B cell (primary cell): ENCODE measurements at regions not wholly inside any gene's neighbourhood (a gene's known extent, or its start where the extent isn't known, plus 50 kb on each side); places are given as distances from the start of the nearest gene placed in this dataset.

Experiments used
- ATAC-seq: fragments of 200-7000 bp; cut with Tn5 transposase; one replicate; pipeline ENCODE4 v1.10.0; 2021; ENCODE audit warnings: low read depth, mild to moderate bottlenecking, moderate number of reproducible peaks, moderate library complexity
- CTCF ChIA-PET: fragments of 350-600 bp; sonication (Branson Sonifier 250); formaldehyde crosslinking; loops from one replicate; lab custom pipeline; 2021; ENCODE audit warnings: antibody characterized with exemption, inconsistent platforms; lab: Charles Lee
- POLR2A ChIA-PET: fragments of 350-600 bp; sonication (Branson Sonifier 250); formaldehyde crosslinking; loops from one replicate; lab custom pipeline; 2021; ENCODE audit warnings: antibody characterized with exemption; lab: Charles Lee
- DNase-seq: peaks from one replicate; pipeline ENCODE4 v3.0.0; 2013
- H2AFZ ChIP-seq: 2 replicates; pipeline ENCODE4 v1.6.1; 2012; ENCODE audit warnings: mild to moderate bottlenecking, low read depth, low read length; ENCODE audit not compliant: insufficient read depth, poor library complexity, severe bottlenecking
- H3K27ac ChIP-seq, 2 donors: 1 replicate in 1 of 2; 2 replicates in 1 of 2; pipeline ENCODE4 v1.5.1; 2012 to 2013; ENCODE audit warnings: low read length in 2 of 2, mild to moderate bottlenecking in 2 of 2, moderate library complexity in 1 of 2
- H3K27me3 ChIP-seq, 4 experiments: fragments of 200-600 bp in 1 of 4; sonication (generic) in 1 of 4; replicated peaks in 1 of 4; 1 replicate in 2 of 4; 2 replicates in 2 of 4; pipeline versions ENCODE4 v1.6.1 to v1.7.0; 2013 to 2016; ENCODE audit warnings: low read length in 3 of 4, mild to moderate bottlenecking in 2 of 4, mixed read lengths in 1 of 4, moderate library complexity in 1 of 4; ENCODE audit not compliant: insufficient read depth in 4 of 4, control insufficient read depth in 3 of 4; ENCODE audit errors: control extremely low read depth in 1 of 4
- H3K36me3 ChIP-seq, 2 experiments: replicated peaks in 1 of 2; 1 replicate in 1 of 2; 2 replicates in 1 of 2; pipeline versions ENCODE4 v1.6.1 to v1.7.1; 2013; ENCODE audit warnings: low read length in 1 of 2; ENCODE audit not compliant: insufficient read depth in 2 of 2, control insufficient read depth in 1 of 2; ENCODE audit errors: control extremely low read depth in 1 of 2, extremely low read depth in 1 of 2
- H3K4me1 ChIP-seq, 2 donors: fragments of 200-600 bp in 1 of 2; sonication (generic) in 1 of 2; 1 replicate in 1 of 2; 2 replicates in 1 of 2; pipeline versions ENCODE4 v1.5.1 to v1.6.1; 2013 to 2017; ENCODE audit warnings: low read length in 2 of 2; ENCODE audit not compliant: control insufficient read depth in 2 of 2, insufficient read depth in 2 of 2
- H3K4me2 ChIP-seq: replicated peaks from 2 replicates; pipeline ENCODE3; 2012; ENCODE audit warnings: mild to moderate bottlenecking, low read depth, low read length; ENCODE audit not compliant: poor library complexity, severe bottlenecking
- H3K4me3 ChIP-seq, 5 experiments: fragments of 200-600 bp in 1 of 5; sonication (generic) in 1 of 5; 1 replicate in 3 of 5; 2 replicates in 2 of 5; pipeline versions ENCODE4 v1.5.1 to v1.7.0; 2011 to 2016; ENCODE audit warnings: low read length in 4 of 5, mild to moderate bottlenecking in 4 of 5, low read depth in 2 of 5, control low read depth in 1 of 5, moderate library complexity in 1 of 5; ENCODE audit not compliant: insufficient read depth in 1 of 5; ENCODE audit errors: control extremely low read depth in 1 of 5, extremely low read depth in 1 of 5
- H3K79me2 ChIP-seq: fragments of 200-600 bp; sonication (generic); one replicate; pipeline ENCODE4 v1.6.0; 2016; ENCODE audit warnings: low read length; ENCODE audit not compliant: control insufficient read depth, insufficient read depth
- H3K9ac ChIP-seq: fragments of 200-600 bp; sonication (generic); 2 replicates; pipeline ENCODE4 v1.6.1; 2017; ENCODE audit warnings: mild to moderate bottlenecking, low read length, moderate library complexity
- H3K9me3 ChIP-seq, 3 donors: one replicate each; pipeline versions ENCODE4 v1.6.1 to v1.7.1; 2013; ENCODE audit warnings: low read length in 2 of 3; ENCODE audit not compliant: control insufficient read depth in 2 of 3, insufficient read depth in 1 of 3; ENCODE audit errors: control extremely low read depth in 1 of 3
- H4K20me1 ChIP-seq: 2 replicates; pipeline ENCODE4 v1.6.0; 2012; ENCODE audit warnings: mild to moderate bottlenecking, low read length; ENCODE audit not compliant: insufficient read depth, control insufficient read depth, poor library complexity, severe bottlenecking
- H3K27ac Mint-ChIP-seq: one replicate; pipeline ENCODE4 v1.8.0; 2021; ENCODE audit warnings: mixed read lengths
- H3K27me3 Mint-ChIP-seq: one replicate; pipeline ENCODE4 v1.8.0; 2021; ENCODE audit warnings: mixed read lengths
- H3K4me1 Mint-ChIP-seq: one replicate; pipeline ENCODE4 v1.8.0; 2021; ENCODE audit warnings: mixed read lengths
- H3K4me3 Mint-ChIP-seq: one replicate; pipeline ENCODE4 v1.8.0; 2021; ENCODE audit warnings: mixed read lengths
- H3K9me3 Mint-ChIP-seq: one replicate; pipeline ENCODE4 v1.8.0; 2022; ENCODE audit warnings: mixed read lengths; ENCODE audit not compliant: insufficient read depth
- CTCF ChIP-seq: fragments of 200-600 bp; IDR thresholded peaks from one replicate; pipeline ENCODE4 v1.8.0; 2022; ENCODE audit warnings: antibody characterized with exemption, mild to moderate bottlenecking
- EZH2 ChIP-seq: IDR thresholded peaks from 2 replicates; pipeline ENCODE4 v1.6.1; 2012; ENCODE audit warnings: borderline replicate concordance, low read depth, mild to moderate bottlenecking, moderate library complexity, low read length; ENCODE audit not compliant: insufficient read depth, poor library complexity, severe bottlenecking
- WGBS: methylation state at CpG from one replicate; pipeline ENCODE4 v1.1.5; 2013; ENCODE audit warnings: missing lambda C conversion rate; ENCODE audit not compliant: insufficient coverage; 5-methylcytosine and 5-hydroxymethylcytosine counted together
- intact Hi-C: fragments of 100-400 bp; cut with micrococcal nuclease; formaldehyde crosslinking; loops from one replicate; pipeline ENCODE4 v1.10.0; 2022

- ChIA-PET CTCF (no interaction called here), POLR2A (no interaction called here)
- Mint-ChIP-seq H3K27me3 (no peaks in the 10 kb centered on the region), H3K4me3 (no peak overlapping the region), H3K27ac (no peak overlapping the region), H3K4me1 (no peaks in the 10 kb centered on the region), H3K9me3 (peaks cover 4% of the 10 kb centered on the region)
- H3K9me3 ChIP-seq: peaks cover 0 to 3% (median 0%) of the 10 kb centered on the region in 3 donors
- no peak overlapping the region for H2AFZ ChIP-seq
- H3K4me1 ChIP-seq: no peaks in the 10 kb centered on the region
- no peaks in the 10 kb centered on the region for H3K79me2 ChIP-seq
- ATAC-seq: no peak
- intact Hi-C loops: no loop called here
- no peak for DNase-seq
- no peaks in the 10 kb centered on the region for H3K27me3 ChIP-seq
- H3K4me2 ChIP-seq: no peak overlapping the region
- H4K20me1 ChIP-seq: no peaks in the 10 kb centered on the region
- H3K4me3 ChIP-seq: no peak overlapping the region
- TF ChIP-seq EZH2 (no peak), CTCF (no peak)
- no peak overlapping the region for H3K9ac ChIP-seq
- H3K27ac ChIP-seq: no peak overlapping the region
- H3K36me3 ChIP-seq: no peaks in the 10 kb centered on the region
These were observed 115.2 kb upstream of the ZNF32 start for GRCh38 chr10:43763846-43764245.

GRCh38 chr10:43760514-43760913, 111.8 kb upstream of the ZNF32 start:
- Mint-ChIP-seq H3K4me3 (no peak overlapping the region), H3K9me3 (no peaks in the 10 kb centered on the region), H3K4me1 (no peaks in the 10 kb centered on the region), H3K27ac (no peak overlapping the region), H3K27me3 (no peaks in the 10 kb centered on the region)
- Histone ChIP-seq H3K4me1 (no peaks in the 10 kb centered on the region), H3K4me3 (no peak overlapping the region), H4K20me1 (no peaks in the 10 kb centered on the region), H3K27ac (no peak overlapping the region), H3K4me2 (no peak overlapping the region), H3K9ac (no peak overlapping the region), H3K27me3 (no peaks in the 10 kb centered on the region), H3K9me3 (no peaks in the 10 kb centered on the region), H3K79me2 (no peaks in the 10 kb centered on the region), H2AFZ (no peak overlapping the region), H3K36me3 (no peaks in the 10 kb centered on the region)
- TF ChIP-seq EZH2: no peak
- TF ChIP-seq CTCF: no peak
- intact Hi-C loops: no loop called here
- 95% methylated on average over 8 of the region's 10 CpGs for WGBS
- ChIA-PET POLR2A (no interaction called here), CTCF (no interaction called here)
- DNase-seq (no peak), ATAC-seq (no peak)
